Natural killer cell treated with Interleukin-12 subunit alpha and Interleukin-12 subunit beta and Interleukin-15 and Interleukin-18, amount 100 ng/mL, for 72 hours (primary cell): ENCODE measurements at regions not wholly inside any gene's neighbourhood (a gene's known extent, or its start where the extent isn't known, plus 50 kb on each side); places are given as distances from the start of the nearest gene placed in this dataset.

ENCODE experiments used
- ATAC-seq, 2 donors: fragments of 150-1000 bp; cut with Tn5 transposase in 1 of 2; sonication (Bioruptor Pico), chemical (Tn5 transposase) in 1 of 2; 2 replicates each; pipeline ENCODE4 v1.10.0; 2021
- DNase-seq: peaks from one replicate; pipeline ENCODE4 v3.0.0; 2022; ENCODE audit warnings: low spot score
- H3K27ac Mint-ChIP-seq, 2 donors: 1 replicate in 1 of 2; 2 replicates in 1 of 2; pipeline ENCODE4 v1.8.0; 2022; ENCODE audit warnings: mixed read lengths in 2 of 2, mild to moderate bottlenecking in 1 of 2, moderate library complexity in 1 of 2
- H3K27me3 Mint-ChIP-seq, 2 donors: 1 replicate in 1 of 2; 2 replicates in 1 of 2; pipeline ENCODE4 v1.8.0; 2022; ENCODE audit warnings: mixed read lengths in 2 of 2
- H3K36me3 Mint-ChIP-seq: one replicate; pipeline ENCODE4 v1.8.0; 2022; ENCODE audit warnings: mixed read lengths
- H3K4me1 Mint-ChIP-seq, 2 donors: 1 replicate in 1 of 2; 2 replicates in 1 of 2; pipeline ENCODE4 v1.8.0; 2022; ENCODE audit warnings: low read depth in 2 of 2, mixed read lengths in 2 of 2, mild to moderate bottlenecking in 1 of 2
- H3K4me3 Mint-ChIP-seq: one replicate; pipeline ENCODE4 v1.8.0; 2022; ENCODE audit warnings: mixed read lengths
- H3K9me3 Mint-ChIP-seq: 2 replicates; pipeline ENCODE4 v1.8.0; 2022; ENCODE audit warnings: mixed read lengths

GRCh38 chr9:11241779-11242178 is 629.0 kb upstream of the PTPRD start:
- no peaks in the 10 kb centered on the region for H3K27me3 Mint-ChIP-seq
- peaks cover 18% of the 10 kb centered on the region for H3K36me3 Mint-ChIP-seq
- no peaks in the 10 kb centered on the region for H3K4me1 Mint-ChIP-seq
- H3K4me3 Mint-ChIP-seq: no peak overlapping the region
- H3K27ac Mint-ChIP-seq: no peak overlapping the region
- H3K9me3 Mint-ChIP-seq: peaks cover 26% of the 10 kb centered on the region
- ATAC-seq: no peak
- no peak for DNase-seq

- Mint-ChIP-seq H3K4me3 (no peak overlapping the region), H3K4me1 (no peaks in the 10 kb centered on the region), H3K27me3 (no peaks in the 10 kb centered on the region), H3K27ac (no peak overlapping the region), H3K36me3 (peaks cover 18% of the 10 kb centered on the region), H3K9me3 (peaks cover 27% of the 10 kb centered on the region)
- no peak for ATAC-seq
- no peak for DNase-seq
These were observed 645.2 kb upstream of the PTPRD start for GRCh38 chr9:11257992-11258391.

- DNase-seq (no peak), ATAC-seq (no peak)
- no peaks in the 10 kb centered on the region for H3K27me3 Mint-ChIP-seq
- peaks cover 15% of the 10 kb centered on the region for H3K9me3 Mint-ChIP-seq
- H3K4me1 Mint-ChIP-seq: no peaks in the 10 kb centered on the region
- H3K27ac Mint-ChIP-seq: no peak overlapping the region
- H3K4me3 Mint-ChIP-seq: no peak overlapping the region
- peaks cover 6% of the 10 kb centered on the region for H3K36me3 Mint-ChIP-seq
These were observed 656.2 kb upstream of the PTPRD start for GRCh38 chr9:11269036-11269435.

GRCh38 chr9:11275158-11275695 is 662.4 kb upstream of the PTPRD start:
- Mint-ChIP-seq H3K27me3 (no peaks in the 10 kb centered on the region), H3K27ac (no peak overlapping the region), H3K4me1 (no peaks in the 10 kb centered on the region), H3K36me3 (peaks cover 6% of the 10 kb centered on the region), H3K9me3 (peaks cover 6% of the 10 kb centered on the region), H3K4me3 (no peak overlapping the region)
- no peak for DNase-seq
- ATAC-seq: no peak

GRCh38 chr9:11312966-11313365 is 700.2 kb upstream of the PTPRD start:
- Mint-ChIP-seq H3K4me1 (no peaks in the 10 kb centered on the region), H3K27ac (no peak overlapping the region), H3K9me3 (peaks cover 15% of the 10 kb centered on the region), H3K36me3 (peaks cover 12% of the 10 kb centered on the region), H3K4me3 (no peak overlapping the region), H3K27me3 (no peaks in the 10 kb centered on the region)
- DNase-seq (no peak), ATAC-seq (no peak)

- no peak overlapping the region for H3K4me3 Mint-ChIP-seq
- no peaks in the 10 kb centered on the region for H3K27me3 Mint-ChIP-seq
- no peaks in the 10 kb centered on the region for H3K4me1 Mint-ChIP-seq
- H3K36me3 Mint-ChIP-seq: no peaks in the 10 kb centered on the region
- no peak overlapping the region for H3K27ac Mint-ChIP-seq
- DNase-seq (no peak), ATAC-seq (no peak)
- H3K9me3 Mint-ChIP-seq: peaks cover 9% of the 10 kb centered on the region
These were observed 706.1 kb upstream of the PTPRD start for GRCh38 chr9:11318946-11319345.

GRCh38 chr9:11319538-11319937 is 706.7 kb upstream of the PTPRD start:
- no peak overlapping the region for H3K4me3 Mint-ChIP-seq
- no peak for DNase-seq
- no peaks in the 10 kb centered on the region for H3K36me3 Mint-ChIP-seq
- H3K9me3 Mint-ChIP-seq: peaks cover 12% of the 10 kb centered on the region
- H3K27ac Mint-ChIP-seq: no peak overlapping the region
- no peaks in the 10 kb centered on the region for H3K4me1 Mint-ChIP-seq
- no peak for ATAC-seq
- no peaks in the 10 kb centered on the region for H3K27me3 Mint-ChIP-seq

- Mint-ChIP-seq H3K4me3 (no peak overlapping the region), H3K9me3 (peaks cover 11% of the 10 kb centered on the region), H3K36me3 (peaks cover under 1% of the 10 kb centered on the region), H3K4me1 (no peaks in the 10 kb centered on the region), H3K27me3 (no peaks in the 10 kb centered on the region), H3K27ac (no peak overlapping the region)
- DNase-seq (no peak), ATAC-seq (no peak)
These were observed 708.2 kb upstream of the PTPRD start for GRCh38 chr9:11320989-11321388.

- Mint-ChIP-seq H3K9me3 (peaks cover 7% of the 10 kb centered on the region), H3K4me1 (no peaks in the 10 kb centered on the region), H3K4me3 (no peak overlapping the region), H3K27me3 (no peaks in the 10 kb centered on the region), H3K27ac (no peak overlapping the region), H3K36me3 (peaks cover 5% of the 10 kb centered on the region)
- no peak for ATAC-seq
- no peak for DNase-seq
These were observed 710.7 kb upstream of the PTPRD start for GRCh38 chr9:11323457-11323856.

- DNase-seq (no peak), ATAC-seq (no peak)
- no peak overlapping the region for H3K27ac Mint-ChIP-seq
- no peaks in the 10 kb centered on the region for H3K27me3 Mint-ChIP-seq
- no peaks in the 10 kb centered on the region for H3K4me1 Mint-ChIP-seq
- H3K36me3 Mint-ChIP-seq: peaks cover 5% of the 10 kb centered on the region
- no peak overlapping the region for H3K4me3 Mint-ChIP-seq
- peaks cover 5% of the 10 kb centered on the region for H3K9me3 Mint-ChIP-seq
These were observed 713.4 kb upstream of the PTPRD start for GRCh38 chr9:11326231-11326630.

GRCh38 chr9:11328326-11328725 is 715.5 kb upstream of the PTPRD start:
- Mint-ChIP-seq H3K4me3 (no peak overlapping the region), H3K9me3 (peaks cover 9% of the 10 kb centered on the region), H3K36me3 (peaks cover 5% of the 10 kb centered on the region), H3K27me3 (no peaks in the 10 kb centered on the region), H3K27ac (no peak overlapping the region), H3K4me1 (no peaks in the 10 kb centered on the region)
- no peak for DNase-seq
- ATAC-seq: no peak

GRCh38 chr9:11335011-11335410 is 722.2 kb upstream of the PTPRD start:
- Mint-ChIP-seq H3K4me3 (no peak overlapping the region), H3K36me3 (no peaks in the 10 kb centered on the region)

GRCh38 chr9:11338130-11338529 is 725.3 kb upstream of the PTPRD start:
- H3K9me3 Mint-ChIP-seq: peaks cover 12% of the 10 kb centered on the region
- no peak overlapping the region for H3K27ac Mint-ChIP-seq
- DNase-seq (no peak), ATAC-seq (no peak)
- H3K4me1 Mint-ChIP-seq: no peaks in the 10 kb centered on the region
- H3K4me3 Mint-ChIP-seq: no peak overlapping the region
- no peaks in the 10 kb centered on the region for H3K27me3 Mint-ChIP-seq
- H3K36me3 Mint-ChIP-seq: no peaks in the 10 kb centered on the region

More at GRCh38 chr9:11335011-11335410, 722.2 kb upstream of the PTPRD start:
- H3K4me1 Mint-ChIP-seq: no peaks in the 10 kb centered on the region
- no peaks in the 10 kb centered on the region for H3K27me3 Mint-ChIP-seq
- no peak overlapping the region for H3K27ac Mint-ChIP-seq
- ATAC-seq (no peak), DNase-seq (no peak)
- H3K9me3 Mint-ChIP-seq: peaks cover 9% of the 10 kb centered on the region

- ATAC-seq (no peak), DNase-seq (no peak)
- no peaks in the 10 kb centered on the region for H3K27me3 Mint-ChIP-seq
- H3K9me3 Mint-ChIP-seq: peaks cover 9% of the 10 kb centered on the region
- H3K4me3 Mint-ChIP-seq: no peak overlapping the region
- H3K27ac Mint-ChIP-seq: no peak overlapping the region
- no peaks in the 10 kb centered on the region for H3K4me1 Mint-ChIP-seq
- no peaks in the 10 kb centered on the region for H3K36me3 Mint-ChIP-seq
These were observed 727.9 kb upstream of the PTPRD start for GRCh38 chr9:11340654-11341053.

GRCh38 chr9:11347437-11347836 is 734.6 kb upstream of the PTPRD start:
- Mint-ChIP-seq H3K36me3 (no peaks in the 10 kb centered on the region), H3K4me3 (no peak overlapping the region), H3K4me1 (no peaks in the 10 kb centered on the region), H3K9me3 (peaks cover 17% of the 10 kb centered on the region), H3K27me3 (no peaks in the 10 kb centered on the region), H3K27ac (no peak overlapping the region)
- DNase-seq: no peak
- ATAC-seq: no peak
